ENCODE measurements at regions not wholly inside any gene's neighbourhood (a gene's known extent, or its start where the extent isn't known, plus 50 kb on each side); places are given as distances from the start of the nearest gene placed in this dataset.

DNA sequence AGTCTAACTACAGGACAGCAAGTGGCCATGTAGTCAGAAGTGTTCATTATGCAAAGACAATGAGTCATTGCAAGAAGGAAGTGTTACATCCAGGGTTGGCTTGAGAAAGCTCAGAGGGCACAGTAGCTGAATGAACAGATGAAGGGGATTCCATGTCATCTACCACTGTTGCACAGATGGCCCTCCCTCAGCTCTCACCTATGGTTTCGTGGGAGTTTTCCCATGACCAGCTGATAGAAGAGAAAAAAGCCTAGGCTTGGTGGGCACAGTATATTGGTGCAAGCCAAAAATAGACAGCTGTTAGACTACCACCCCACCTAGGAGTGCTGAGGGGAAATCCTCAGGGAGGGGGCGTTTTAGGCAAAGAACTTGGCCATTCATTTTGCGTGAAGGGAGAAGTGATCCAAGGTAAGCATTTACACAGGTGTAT is 217.0 kb downstream of the DMRT2 start:
- Histone ChIP-seq H3K4me2 (replicated peaks; ENCODE audit: extremely low read depth, low read length, poor library complexity, severe bottlenecking) (no peak overlapping the region), H3K4me1 (ENCODE audit: control insufficient read depth in 1 of 2, insufficient read depth in 2 of 2, low read length in 2 of 2) (no peaks in the 10 kb centered on the region), H3K9ac (ENCODE audit: insufficient read depth, low read length, poor library complexity, severe bottlenecking) (no peak overlapping the region), H3K27me3 (ENCODE audit: control insufficient read depth in 2 of 2, insufficient read depth in 2 of 2, low read length in 2 of 2) (no peaks in the 10 kb centered on the region), H3K79me2 (ENCODE audit: insufficient read depth, low read length) (no peaks in the 10 kb centered on the region), H3K4me3 (replicated peaks in 1 of 3; ENCODE audit: low read depth in 2 of 3, low read length in 3 of 3) (no peak overlapping the region), H3K27ac (ENCODE audit: low read depth in 1 of 2, low read length in 2 of 2) (no peak overlapping the region), H2AFZ (ENCODE audit: insufficient read depth, low read depth, low read length, poor library complexity, severe bottlenecking) (no peak overlapping the region), H3K9me3 (replicated peaks in 1 of 2; ENCODE audit: control insufficient read depth in 1 of 2, insufficient read depth in 1 of 2, low read length in 2 of 2) (no peaks in the 10 kb centered on the region), H4K20me1 (ENCODE audit: insufficient read depth, low read length) (no peaks in the 10 kb centered on the region), H3K36me3 (replicated peaks in 1 of 2; ENCODE audit: control insufficient read depth in 1 of 2, insufficient read depth in 2 of 2, low read length in 2 of 2) (no peaks in the 10 kb centered on the region)
- intact Hi-C loops (cut with micrococcal nuclease) = no loop called here
- Mint-ChIP-seq H3K36me3 (no peaks in the 10 kb centered on the region), H3K4me1 (no peaks in the 10 kb centered on the region), H3K27me3 (ENCODE audit: low read depth in 3 of 3) (peaks cover 0 to 1% (median 0%) of the 10 kb centered on the region in 3 donors), H3K9me3 (peaks cover 0 to 11% (median 2%) of the 10 kb centered on the region in 7 donors), H3K27ac (peak overlapping the region in 1 of 7 donors; percentile 54), H3K4me3 (no peak overlapping the region)
- TF ChIP-seq, protein P1, sequence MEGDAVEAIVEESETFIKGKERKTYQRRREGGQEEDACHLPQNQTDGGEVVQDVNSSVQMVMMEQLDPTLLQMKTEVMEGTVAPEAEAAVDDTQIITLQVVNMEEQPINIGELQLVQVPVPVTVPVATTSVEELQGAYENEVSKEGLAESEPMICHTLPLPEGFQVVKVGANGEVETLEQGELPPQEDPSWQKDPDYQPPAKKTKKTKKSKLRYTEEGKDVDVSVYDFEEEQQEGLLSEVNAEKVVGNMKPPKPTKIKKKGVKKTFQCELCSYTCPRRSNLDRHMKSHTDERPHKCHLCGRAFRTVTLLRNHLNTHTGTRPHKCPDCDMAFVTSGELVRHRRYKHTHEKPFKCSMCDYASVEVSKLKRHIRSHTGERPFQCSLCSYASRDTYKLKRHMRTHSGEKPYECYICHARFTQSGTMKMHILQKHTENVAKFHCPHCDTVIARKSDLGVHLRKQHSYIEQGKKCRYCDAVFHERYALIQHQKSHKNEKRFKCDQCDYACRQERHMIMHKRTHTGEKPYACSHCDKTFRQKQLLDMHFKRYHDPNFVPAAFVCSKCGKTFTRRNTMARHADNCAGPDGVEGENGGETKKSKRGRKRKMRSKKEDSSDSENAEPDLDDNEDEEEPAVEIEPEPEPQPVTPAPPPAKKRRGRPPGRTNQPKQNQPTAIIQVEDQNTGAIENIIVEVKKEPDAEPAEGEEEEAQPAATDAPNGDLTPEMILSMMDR (IDR thresholded peaks at IDR 0.05) = no peak
- no peak for DNase-seq
- WGBS (ENCODE audit: insufficient coverage) = 70% methylated on average over 2 of the region's 3 CpGs

DNA sequence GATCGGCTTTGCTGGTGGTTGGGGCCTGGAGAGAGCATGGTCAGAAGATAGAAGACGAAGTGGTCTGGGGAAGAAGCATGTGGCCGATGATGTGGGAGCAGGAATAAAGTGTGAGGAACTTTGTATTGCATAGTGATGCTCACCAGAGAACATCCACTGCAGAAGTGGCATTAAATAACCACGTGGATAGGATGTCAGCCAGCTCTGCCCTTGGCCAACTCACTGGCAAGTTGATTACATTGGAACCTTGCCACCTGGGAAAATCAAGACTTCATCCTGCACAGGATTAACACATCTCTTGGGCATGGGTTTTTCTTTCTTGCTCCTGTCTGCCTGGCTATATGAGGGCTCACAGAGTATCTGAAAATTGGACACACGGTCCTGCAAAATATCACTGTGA is 217.4 kb downstream of the DMRT2 start:
- H3K4me3 ChIP-seq (replicated peaks in 1 of 3; ENCODE audit: low read depth in 2 of 3, low read length in 3 of 3) = no peak overlapping the region
- H4K20me1 ChIP-seq (ENCODE audit: insufficient read depth, low read length) = no peaks in the 10 kb centered on the region
- H3K4me1 ChIP-seq (ENCODE audit: control insufficient read depth in 1 of 2, insufficient read depth in 2 of 2, low read length in 2 of 2) = no peaks in the 10 kb centered on the region
- TF ChIP-seq, protein P1 (IDR thresholded peaks at IDR 0.05) = no peak
- H3K36me3 ChIP-seq (replicated peaks in 1 of 2; ENCODE audit: control insufficient read depth in 1 of 2, insufficient read depth in 2 of 2, low read length in 2 of 2) = no peaks in the 10 kb centered on the region
- H3K9me3 ChIP-seq (replicated peaks in 1 of 2; ENCODE audit: control insufficient read depth in 1 of 2, insufficient read depth in 1 of 2, low read length in 2 of 2) = no peaks in the 10 kb centered on the region
- Mint-ChIP-seq H3K27me3 (ENCODE audit: low read depth in 3 of 3) (peaks cover 0 to 1% (median 0%) of the 10 kb centered on the region in 3 donors), H3K4me1 (no peaks in the 10 kb centered on the region), H3K36me3 (no peaks in the 10 kb centered on the region), H3K4me3 (no peak overlapping the region), H3K27ac (no peak overlapping the region), H3K9me3 (peaks cover 0 to 11% (median 2%) of the 10 kb centered on the region in 7 donors)
- H3K79me2 ChIP-seq (ENCODE audit: insufficient read depth, low read length) = no peaks in the 10 kb centered on the region
- no peak overlapping the region for H3K27ac ChIP-seq (ENCODE audit: low read depth in 1 of 2, low read length in 2 of 2)
- no peaks in the 10 kb centered on the region for H3K27me3 ChIP-seq (ENCODE audit: control insufficient read depth in 2 of 2, insufficient read depth in 2 of 2, low read length in 2 of 2)
- no peak overlapping the region for H3K4me2 ChIP-seq (replicated peaks; ENCODE audit: extremely low read depth, low read length, poor library complexity, severe bottlenecking)
- no peak overlapping the region for H2AFZ ChIP-seq (ENCODE audit: insufficient read depth, low read depth, low read length, poor library complexity, severe bottlenecking)
- intact Hi-C loops (cut with micrococcal nuclease) = no loop called here
- DNase-seq = no peak
- WGBS (ENCODE audit: insufficient coverage) = 86% methylated on average over 5 of the region's 5 CpGs
- no peak overlapping the region for H3K9ac ChIP-seq (ENCODE audit: insufficient read depth, low read length, poor library complexity, severe bottlenecking)

All from CD14-positive monocyte (primary cell).